Coronary artery (tissue), 2 donors: ENCODE measurements at regions not wholly inside any gene's neighbourhood (a gene's known extent, or its start where the extent isn't known, plus 50 kb on each side); places are given as distances from the start of the nearest gene placed in this dataset.
"Not testable (repeated sequence)": the region's sequence is repeated elsewhere in the genome, so short reads cannot be mapped to it uniquely, and the experiment has no call there.

Experiments
- DNase-seq: peaks from one replicate; pipeline ENCODE4 v3.0.0-alpha.2; 2017; ENCODE audit warnings: low spot score
- H3K27ac ChIP-seq, 2 donors: fragments of 200-600 bp; sonication (generic); one replicate each; pipeline ENCODE4 v1.5.1; 2016 to 2019
- H3K4me3 ChIP-seq: fragments of 200-600 bp; sonication (generic); 2 replicates; pipeline ENCODE4 v1.5.1; 2016; ENCODE audit warnings: mild to moderate bottlenecking, moderate library complexity
- TF ChIP-seq, protein P1 (sequence below): fragments of 200-600 bp; sonication (generic); IDR thresholded peaks from one replicate; pipeline ENCODE4 v1.5.1; 2019; ENCODE audit warnings: antibody characterized with exemption

DNA sequence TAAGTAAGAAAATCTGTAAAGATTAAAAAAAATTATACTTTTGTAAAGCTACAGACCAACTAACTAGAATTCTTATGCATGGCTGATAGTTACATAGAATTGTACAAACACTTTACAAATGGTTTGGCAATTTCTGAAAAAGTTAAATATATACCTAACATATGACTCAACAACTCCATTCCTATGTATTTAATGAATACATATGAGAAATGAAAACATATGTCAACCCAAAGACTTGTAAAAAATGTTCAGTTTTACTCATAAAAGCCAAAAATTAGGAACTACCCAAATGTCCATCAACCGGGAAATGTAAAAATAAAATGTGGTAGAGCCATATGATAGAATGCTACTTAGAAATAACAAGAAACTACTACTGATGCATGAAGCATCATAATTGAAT is 152.6 kb upstream of the NRG3 start:
- no peak overlapping the region for H3K27ac ChIP-seq
- TF ChIP-seq, protein P1, sequence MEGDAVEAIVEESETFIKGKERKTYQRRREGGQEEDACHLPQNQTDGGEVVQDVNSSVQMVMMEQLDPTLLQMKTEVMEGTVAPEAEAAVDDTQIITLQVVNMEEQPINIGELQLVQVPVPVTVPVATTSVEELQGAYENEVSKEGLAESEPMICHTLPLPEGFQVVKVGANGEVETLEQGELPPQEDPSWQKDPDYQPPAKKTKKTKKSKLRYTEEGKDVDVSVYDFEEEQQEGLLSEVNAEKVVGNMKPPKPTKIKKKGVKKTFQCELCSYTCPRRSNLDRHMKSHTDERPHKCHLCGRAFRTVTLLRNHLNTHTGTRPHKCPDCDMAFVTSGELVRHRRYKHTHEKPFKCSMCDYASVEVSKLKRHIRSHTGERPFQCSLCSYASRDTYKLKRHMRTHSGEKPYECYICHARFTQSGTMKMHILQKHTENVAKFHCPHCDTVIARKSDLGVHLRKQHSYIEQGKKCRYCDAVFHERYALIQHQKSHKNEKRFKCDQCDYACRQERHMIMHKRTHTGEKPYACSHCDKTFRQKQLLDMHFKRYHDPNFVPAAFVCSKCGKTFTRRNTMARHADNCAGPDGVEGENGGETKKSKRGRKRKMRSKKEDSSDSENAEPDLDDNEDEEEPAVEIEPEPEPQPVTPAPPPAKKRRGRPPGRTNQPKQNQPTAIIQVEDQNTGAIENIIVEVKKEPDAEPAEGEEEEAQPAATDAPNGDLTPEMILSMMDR = no peak
- DNase-seq = no peak
- H3K4me3 ChIP-seq = no peak overlapping the region

DNA sequence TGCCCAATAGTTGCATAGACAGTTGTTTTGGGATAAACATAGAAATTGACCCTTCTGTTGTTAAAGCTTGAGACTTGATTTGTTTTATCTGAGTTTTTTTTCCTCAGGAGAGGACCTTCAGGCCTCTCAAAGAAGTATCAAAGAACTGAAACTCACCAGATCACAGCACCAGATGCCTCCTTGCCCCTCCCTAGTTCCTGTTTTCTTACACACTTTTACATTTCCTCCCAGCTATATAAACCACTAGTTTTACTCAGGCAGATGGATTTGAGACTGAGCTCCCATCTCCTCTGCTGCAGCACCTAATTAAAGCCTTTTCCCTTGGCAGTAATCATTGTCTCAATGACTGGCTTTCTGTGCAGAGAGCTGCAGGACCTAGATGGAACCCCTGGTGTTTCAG is 150.6 kb upstream of the NRG3 start:
- TF ChIP-seq, protein P1 = no peak
- no peak for DNase-seq
- H3K27ac ChIP-seq = no peak overlapping the region
- no peak overlapping the region for H3K4me3 ChIP-seq

DNA sequence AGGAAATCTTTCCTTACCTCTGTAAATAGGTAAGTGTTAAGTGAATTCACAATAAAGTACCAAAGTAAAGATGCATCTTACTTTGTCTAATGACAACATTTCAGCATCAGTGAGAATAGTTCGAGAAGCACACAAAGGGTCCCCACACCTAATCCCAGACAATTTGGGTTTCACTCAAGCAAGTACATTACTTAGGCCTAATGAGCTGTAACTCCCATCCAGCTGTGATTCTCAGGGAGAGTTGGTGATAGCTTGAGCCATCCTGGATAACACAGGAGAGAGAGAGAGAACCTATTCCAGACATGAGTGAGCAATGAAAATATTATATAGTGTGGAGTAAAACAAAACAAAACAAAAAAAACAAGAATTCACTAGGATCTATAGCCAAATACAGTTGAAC is 149.1 kb upstream of the NRG3 start:
- Histone ChIP-seq H3K4me3 (no peak overlapping the region), H3K27ac (no peak overlapping the region)
- no peak for DNase-seq
- TF ChIP-seq, protein P1 = no peak

DNA sequence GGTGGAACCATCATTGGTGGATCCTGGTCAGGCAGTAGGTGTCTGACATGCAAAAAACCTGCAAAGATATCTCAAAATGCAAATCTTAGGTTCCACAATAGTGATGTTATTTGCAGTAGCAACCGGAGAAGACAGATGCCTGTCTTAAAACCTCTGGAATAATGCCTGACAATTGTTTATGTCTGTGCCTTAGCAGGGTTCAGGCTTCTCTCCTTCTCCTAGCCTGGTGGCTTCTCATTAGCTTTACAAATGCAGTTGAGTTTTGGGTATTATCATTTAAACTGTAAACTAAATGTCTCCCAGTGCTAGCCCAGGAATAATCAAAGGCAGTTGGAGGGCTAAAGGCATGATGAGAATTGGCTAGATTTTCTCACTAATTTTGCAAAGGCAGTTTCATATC is 146.3 kb upstream of the NRG3 start:
- DNase-seq = no peak
- Histone ChIP-seq H3K4me3 (no peak overlapping the region), H3K27ac (no peak overlapping the region)
- TF ChIP-seq, protein P1 = no peak

DNA sequence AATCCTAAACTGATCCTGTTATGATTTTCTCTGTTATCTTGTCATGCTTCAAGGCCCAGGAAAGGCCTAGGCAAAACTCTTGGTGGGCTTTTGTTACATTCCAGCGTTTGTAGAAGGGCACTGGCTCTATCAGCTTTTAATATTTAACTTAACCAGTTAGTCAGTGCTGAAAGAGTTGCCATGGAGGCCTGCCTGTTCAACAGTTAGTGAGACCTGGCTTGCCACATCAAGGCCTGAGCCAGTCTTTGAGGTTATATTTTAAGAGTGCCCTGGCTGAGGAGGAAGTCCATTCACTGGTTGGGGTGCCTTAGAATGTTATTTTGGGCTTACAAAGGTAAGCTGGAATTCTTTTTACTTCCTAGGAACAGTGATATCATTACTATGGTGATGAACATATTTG is 144.1 kb upstream of the NRG3 start:
- Histone ChIP-seq H3K27ac (no peak overlapping the region), H3K4me3 (no peak overlapping the region)
- no peak for DNase-seq
- TF ChIP-seq, protein P1 = no peak

DNA sequence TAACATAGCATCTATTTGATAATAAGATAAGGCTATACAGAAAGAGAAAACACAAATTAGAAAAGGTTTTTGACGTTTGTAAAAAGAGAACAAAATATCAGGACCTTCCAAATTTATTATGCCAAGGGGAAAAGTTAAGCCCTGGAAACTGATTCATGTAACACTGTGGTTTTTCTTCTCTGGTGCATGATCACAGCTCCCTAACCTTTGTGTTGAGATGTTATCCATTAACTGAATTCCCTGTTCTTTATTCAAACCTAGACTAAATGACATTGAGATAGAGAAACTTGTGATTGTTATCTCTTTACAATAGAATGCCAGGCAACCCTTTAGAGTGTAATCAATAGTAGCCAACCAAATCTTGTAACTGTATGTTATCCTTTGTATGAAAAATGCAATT is 141.5 kb upstream of the NRG3 start:
- Histone ChIP-seq H3K27ac (no peak overlapping the region), H3K4me3 (no peak overlapping the region)
- TF ChIP-seq, protein P1 = no peak
- DNase-seq = no peak

DNA sequence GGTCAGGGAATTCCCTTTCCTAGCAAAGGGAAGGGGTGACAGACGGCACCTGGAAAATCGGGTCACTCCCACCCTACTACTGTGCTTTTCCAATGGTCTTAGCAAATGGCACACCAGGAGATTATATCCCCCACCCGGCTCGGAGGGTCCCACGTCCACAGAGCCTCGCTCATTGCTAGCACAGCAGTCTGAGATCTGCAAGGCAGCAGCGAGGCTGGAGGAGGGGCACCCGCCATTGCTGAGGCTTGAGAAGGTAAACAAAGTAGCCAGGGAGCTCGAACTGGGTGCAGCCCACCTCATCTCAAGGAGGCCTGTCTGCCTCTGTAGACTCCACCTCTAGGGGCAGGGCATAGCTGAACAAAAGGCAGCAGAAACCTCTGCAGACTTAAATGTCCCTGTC is 139.8 kb upstream of the NRG3 start:
- not testable (repeated sequence) for DNase-seq, H3K4me3 ChIP-seq, H3K27ac ChIP-seq

DNA sequence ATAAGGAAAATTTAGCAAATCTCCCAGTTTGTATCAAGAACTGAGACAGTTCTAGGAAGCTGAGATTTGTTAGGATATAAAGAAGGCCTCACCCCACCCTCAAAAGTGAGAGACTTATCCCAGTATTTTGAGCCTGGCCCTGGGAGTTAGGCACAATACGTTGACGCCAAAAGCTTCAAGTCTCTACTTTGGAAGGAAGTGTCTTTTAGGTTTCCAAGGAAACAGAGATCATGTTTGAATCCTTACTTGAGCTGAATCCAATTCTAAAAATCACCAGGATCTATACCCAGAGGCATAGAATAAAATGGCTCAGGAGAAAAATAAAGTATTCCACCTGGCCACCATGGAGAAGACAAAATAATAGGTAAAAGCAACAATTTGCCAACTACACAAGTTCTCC is 115.9 kb upstream of the NRG3 start:
- H3K4me3 ChIP-seq = no peak overlapping the region
- TF ChIP-seq, protein P1 = no peak
- no peak for DNase-seq
- H3K27ac ChIP-seq = no peak overlapping the region
